NCI-H2029 (cell line): ENCODE measurements at regions not wholly inside any gene's neighbourhood (a gene's known extent, or its start where the extent isn't known, plus 50 kb on each side); places are given as distances from the start of the nearest gene placed in this dataset.
A peak's percentile ranks its signal among the peaks of the same experiment; 100 is the strongest.

ENCODE experiments used
- DNase-seq: peaks from one replicate; lab custom pipeline; 2025; lab: John Stamatoyannopoulos, UW

DNA sequence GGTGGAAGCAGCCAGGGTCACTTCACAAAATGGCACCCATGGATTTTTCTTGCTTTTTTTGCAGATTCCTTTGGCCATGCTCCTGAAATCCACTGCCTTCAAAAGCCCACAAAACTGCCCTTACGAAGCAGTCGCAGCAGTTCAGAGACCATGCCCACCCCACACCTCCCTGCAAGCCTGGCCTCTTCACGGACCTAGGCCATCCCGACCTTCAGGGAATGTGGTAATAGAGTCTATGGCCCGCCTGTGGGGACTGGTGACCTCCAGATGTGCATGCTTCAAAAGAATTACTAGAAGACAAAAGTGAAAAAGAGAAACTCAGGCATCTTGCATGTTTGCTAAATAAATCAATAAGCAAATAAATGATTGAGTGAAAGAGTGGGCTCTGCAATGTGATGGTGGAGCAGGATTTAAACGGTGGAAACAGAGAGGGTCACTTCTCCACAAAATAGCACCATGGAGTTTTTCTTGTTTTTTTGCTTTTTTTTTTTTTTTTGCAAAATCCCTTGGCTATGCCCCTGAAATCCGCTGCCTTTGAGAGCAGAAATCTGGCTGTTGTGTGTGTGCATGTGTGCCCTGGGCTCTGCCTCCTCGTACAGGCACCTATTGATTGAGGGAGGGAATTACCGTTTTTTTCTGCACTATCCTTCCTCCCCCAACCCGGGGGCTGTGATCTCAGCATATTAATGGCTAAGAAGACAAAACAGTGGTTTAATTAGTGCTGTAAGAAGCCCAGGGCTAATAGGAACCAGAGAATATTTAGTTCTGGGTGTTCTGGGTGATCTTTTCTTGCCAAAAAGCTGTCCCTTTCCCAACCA is 107.4 kb downstream of the PXDC1 start:
- DNase-seq = no peak

DNA sequence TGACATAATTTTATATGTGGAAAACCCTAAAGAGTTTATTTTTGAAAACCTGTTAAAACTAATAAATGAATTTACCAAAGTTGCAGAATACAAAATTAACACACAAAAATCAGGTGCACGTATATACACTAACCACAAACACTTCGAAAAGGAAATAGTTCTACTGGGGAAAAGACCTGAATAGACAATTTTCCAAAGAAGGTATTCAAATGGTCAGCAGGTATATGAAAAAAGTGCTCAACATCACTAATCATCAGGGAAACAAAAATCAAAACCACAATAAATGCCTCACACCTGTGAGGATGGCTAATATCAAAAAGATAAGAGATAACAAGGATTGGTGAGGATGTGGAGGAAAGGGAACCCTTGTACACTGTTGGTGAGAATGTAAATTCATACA is 110.6 kb downstream of the PXDC1 start:
- DNase-seq = no peak

DNA sequence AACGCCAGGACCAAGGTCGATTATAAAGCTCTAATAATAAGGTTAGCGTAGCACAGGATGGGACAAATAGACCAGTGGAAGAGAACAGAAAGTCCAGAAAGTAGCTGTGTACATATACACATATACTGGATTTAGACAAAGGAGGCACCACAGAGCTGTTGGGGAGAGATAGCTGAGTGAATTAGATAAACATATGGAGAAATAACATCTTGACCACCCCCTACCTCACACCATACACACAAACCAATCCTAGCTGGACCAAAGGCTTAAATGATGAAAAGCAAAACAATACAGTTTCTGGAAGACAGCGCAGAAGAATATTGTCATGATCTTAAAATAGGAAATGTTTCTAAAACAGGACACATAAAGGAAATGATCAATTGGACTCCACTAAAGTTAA is 112.9 kb downstream of the PXDC1 start:
- DNase-seq = no peak

DNA sequence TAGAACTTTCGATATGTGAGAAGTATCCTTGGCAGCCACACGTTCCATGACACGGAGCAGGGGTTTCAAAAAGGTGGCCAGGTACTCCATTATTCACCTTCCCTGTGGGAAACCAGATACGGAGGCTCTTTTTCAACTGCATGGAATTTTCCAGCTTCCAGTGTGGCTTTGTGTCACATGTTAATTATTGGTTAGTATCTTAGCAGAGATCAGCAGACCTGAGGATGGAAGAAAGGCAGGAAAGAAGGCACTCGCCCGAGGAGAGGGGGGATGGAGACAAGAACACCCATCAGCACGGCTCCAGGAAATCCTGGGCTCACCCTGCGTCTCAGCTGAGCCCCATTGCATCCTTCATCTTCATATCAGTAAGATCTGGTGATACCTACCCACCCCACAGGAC is 115.5 kb downstream of the PXDC1 start:
- DNase-seq = no peak

DNA sequence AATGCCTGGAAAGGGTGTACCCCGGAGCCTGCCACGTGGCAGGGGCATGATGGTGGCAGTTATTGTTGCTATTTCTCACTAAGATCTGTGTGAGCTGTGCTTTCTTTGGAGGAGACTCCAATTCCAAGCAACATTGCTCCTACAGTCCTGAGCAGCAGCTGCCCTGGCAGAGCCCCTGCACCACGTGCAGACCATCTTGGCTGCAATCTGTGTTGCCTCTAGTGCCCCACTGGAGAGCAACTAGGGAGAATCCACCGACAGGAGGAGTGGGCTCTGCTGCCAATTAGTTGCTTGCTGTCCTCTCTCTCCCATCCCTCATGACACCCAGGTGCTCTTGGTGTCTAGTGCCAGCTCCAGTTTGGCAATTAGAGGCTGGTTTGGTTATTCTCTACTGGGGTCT is 116.0 kb downstream of the PXDC1 start:
- no peak for DNase-seq

DNA sequence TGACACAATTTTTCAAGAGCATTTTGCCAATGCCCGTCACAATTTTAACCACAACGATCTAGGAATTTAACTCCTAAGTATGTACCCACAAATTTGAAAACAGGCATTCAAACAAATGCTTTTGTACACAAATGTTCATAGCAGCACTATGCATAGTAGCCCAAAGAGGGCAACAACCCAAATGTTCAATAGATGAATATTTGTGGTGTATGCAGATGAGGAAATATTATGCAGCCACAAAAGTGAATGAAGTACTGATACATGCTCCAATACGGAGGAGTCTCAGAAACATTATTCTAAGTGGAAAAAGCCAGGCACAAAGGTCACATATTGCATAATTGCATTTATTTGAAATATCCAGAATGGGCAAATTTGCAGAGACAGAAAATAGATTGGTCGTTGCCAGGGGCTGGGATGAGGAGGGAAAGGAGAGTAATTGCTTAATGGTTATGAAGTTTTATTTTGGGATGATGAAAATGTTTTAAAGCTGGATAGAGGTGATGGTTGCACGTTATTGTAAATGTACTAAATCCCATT is 117.2 kb downstream of the PXDC1 start:
- no peak for DNase-seq

DNA sequence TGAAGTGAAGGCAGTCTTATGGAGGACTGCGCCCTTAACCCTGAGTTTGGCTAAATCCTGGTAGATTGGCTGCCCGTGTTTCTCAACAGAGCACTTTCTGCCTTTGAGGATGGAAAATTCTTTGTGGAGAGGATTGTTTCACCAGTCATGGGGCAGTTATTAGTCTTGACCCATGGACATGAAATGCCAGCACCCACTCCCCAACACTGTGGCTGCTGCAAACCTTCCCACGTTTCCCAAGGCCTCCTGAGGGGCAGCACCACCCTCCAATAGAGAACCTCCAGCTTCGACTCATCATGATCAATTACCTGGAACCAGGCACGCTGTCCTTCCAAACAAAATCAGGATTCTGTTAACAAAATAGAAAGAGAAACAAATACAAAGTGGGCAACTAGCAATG is 117.8 kb downstream of the PXDC1 start:
- DNase-seq = no peak

DNA sequence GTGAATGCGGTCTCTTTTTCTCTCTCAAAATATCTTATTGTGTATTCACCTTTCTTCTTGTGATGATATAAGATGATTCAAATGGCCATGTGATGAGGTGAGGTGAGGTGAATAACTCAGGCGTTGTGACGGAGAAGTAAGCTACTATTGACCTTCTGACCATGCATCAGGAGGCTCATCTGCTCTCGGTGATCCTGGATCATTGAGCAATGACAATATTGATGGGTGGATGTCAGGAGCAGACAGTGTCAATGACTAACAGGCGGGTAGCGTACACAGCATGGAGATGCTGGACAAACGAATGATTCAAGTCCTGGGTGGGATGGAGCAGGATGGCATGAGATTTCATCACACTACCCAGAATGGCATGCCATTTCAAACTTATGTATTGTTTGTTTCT is 119.6 kb downstream of the PXDC1 start:
- DNase-seq = no peak

DNA sequence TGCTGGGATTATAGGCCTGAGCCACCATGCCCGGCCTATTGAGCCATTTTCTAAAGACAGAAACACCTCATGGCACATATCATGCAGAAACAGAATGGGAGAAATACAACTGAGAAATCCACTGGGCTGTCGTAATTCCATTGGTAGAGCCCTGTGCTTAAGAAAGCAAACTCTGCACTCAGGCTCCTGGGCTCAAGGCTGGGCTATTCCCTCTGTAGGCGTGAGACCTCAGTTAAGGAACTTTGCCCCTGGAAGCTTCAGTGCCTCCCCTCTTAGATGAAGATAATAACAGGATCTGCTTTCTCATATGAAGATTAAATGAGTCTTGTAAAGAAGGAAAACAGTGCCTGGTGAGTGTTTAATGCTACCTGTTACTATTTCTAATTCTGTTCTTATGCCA is 120.3 kb downstream of the PXDC1 start:
- no peak for DNase-seq

DNA sequence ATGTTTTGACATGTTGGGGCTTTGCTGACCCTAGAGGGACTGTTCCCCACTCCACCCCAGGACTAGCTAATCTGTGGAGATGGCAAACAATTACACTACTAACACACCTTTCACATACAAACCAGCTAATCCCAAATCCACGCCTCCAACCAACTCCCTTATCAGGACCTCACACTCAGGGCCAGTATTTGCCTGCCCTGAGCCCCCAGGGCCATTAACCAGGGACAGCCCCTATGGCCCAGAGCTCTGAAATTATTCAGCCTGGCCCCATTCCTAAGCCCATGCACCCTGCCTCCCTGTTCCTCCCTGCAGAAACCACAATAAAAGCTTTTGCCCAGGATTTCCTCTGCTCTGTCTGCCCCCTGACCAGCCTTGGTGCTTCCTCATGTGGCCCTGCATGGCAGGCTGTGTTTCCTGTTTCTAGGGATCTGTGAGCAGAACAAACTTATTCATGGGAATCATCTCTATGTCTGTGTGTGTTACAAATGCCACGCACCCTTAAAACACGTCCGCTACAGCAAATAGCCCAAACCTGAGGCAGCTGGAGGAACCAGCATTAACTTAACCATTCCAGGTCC is 121.2 kb downstream of the PXDC1 start:
- no peak for DNase-seq

DNA sequence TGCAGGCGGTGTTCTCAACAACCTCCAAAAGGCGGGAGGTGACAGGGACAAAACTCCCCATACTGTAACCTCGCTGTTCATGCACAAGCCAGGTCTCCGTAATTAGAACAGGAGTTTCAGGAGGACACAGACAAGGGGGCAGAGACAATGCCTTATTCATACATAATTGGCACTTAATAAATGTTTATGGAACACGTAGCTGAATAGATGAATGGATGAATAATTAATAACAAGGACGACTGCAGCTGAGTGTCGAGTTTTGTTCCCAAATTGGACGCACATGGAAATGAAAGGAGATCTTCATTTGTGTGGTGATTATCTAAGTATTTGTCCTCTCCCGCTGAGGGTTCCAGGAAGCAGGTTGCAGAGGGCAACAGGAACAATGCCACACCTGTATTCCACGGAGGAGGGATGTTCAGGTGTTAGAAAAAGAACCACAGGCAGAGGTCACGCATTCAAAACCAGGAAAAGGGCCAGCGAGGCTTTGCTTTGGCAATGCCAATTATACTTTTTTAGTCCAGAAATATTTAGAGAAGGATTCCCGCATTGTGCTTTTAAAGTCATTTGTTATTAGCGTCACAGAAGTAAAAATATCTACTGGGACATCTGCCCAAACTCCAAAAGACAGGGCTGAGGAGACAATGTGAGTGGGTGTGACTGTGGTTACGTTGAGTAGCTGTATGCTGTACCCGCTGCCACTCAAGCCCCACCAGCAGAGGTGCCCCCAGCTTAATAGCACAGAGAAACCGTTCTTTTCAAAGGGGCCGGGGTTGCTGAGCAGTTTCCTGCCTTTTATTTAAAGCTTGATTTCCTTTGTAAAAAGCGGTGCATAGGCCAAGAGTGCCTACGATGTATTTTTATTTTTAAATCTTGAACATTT is 123.3 kb downstream of the PXDC1 start:
- peak; percentile 84 for DNase-seq

DNA sequence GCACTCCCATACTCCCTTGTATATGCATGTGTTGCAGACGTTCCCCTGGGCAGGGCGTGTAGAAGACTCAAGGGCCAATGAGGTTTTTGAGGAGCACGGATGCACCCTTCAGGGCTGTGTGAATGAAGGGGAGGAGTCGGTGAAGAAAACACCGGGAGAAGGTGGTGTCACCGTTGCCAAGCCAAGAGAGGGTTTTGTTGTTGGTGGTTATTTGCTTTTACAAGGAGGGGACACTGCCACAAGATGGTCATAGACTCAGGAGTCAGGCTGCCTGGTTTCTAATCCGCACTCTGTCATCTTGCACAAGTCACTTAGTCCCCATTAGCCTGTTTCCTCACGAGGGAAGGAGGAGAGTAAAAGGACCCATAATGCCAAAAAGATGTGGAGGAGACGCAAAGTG is 124.0 kb downstream of the PXDC1 start:
- peak; percentile 82 for DNase-seq

DNA sequence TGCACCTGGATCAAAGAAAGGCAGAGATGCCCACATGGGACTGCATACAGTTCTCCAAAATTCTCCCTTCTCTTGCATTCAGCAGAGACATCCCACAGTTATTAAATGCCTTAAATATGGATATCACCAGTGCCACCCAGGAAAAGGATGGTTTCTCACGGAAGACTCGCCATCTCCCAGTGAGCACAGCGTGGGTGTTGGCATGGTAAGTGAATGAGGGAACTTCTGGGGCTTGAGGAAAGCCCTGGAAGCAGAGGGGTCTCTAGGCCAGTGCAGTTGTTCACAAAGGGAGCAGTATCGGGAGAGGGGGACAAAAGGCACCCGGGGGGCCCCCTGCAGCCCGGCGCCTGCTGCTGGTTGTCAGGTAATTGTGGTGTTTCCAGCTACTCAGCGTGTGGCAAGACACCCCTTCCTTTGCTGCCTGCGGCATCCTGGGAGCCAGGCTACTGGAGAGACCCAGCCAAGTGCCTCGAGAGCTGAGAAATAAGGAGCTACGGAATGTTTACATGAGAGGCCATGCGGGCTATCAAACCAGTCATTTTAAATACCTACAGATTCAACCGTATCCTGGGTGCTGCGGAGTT is 125.4 kb downstream of the PXDC1 start:
- DNase-seq = no peak

DNA sequence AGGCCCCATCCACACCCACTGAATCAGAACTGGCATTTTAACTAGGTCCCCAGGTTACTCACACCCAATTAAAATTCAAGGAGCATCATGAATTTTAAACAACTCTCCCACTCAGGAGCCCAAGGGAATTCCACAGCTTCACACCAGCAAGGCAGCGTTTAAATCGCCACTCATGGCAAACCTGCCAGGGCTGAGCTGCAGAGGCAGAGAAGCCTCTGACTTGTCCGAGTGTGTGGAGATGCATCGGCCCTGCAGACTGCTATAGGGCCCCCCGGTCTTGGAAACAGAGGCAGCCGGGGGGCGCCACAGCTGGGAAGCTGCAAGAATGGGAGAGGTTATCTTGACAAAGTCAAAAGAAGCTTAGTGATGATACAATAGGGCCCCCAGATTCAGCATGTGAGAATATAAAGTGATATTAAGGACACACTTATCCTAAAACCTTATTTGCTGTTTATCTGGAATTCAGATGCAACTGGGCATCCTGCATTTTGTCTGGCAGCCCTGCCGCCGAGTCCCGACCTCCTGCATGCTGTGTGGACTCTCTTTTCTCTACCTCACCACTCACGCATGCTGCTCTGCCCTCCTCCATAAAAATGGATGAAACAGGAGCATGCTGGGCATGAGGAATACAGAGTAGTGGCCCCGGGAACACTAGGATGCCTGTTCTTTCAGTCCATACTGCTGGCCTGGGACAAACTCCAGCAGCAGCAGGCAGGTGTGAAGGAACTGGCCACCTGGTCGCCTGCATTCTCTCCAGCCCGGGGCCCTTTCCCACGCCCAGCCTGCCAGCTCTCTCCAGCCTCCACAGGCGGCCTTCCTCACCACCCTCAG is 126.1 kb downstream of the PXDC1 start:
- no peak for DNase-seq

DNA sequence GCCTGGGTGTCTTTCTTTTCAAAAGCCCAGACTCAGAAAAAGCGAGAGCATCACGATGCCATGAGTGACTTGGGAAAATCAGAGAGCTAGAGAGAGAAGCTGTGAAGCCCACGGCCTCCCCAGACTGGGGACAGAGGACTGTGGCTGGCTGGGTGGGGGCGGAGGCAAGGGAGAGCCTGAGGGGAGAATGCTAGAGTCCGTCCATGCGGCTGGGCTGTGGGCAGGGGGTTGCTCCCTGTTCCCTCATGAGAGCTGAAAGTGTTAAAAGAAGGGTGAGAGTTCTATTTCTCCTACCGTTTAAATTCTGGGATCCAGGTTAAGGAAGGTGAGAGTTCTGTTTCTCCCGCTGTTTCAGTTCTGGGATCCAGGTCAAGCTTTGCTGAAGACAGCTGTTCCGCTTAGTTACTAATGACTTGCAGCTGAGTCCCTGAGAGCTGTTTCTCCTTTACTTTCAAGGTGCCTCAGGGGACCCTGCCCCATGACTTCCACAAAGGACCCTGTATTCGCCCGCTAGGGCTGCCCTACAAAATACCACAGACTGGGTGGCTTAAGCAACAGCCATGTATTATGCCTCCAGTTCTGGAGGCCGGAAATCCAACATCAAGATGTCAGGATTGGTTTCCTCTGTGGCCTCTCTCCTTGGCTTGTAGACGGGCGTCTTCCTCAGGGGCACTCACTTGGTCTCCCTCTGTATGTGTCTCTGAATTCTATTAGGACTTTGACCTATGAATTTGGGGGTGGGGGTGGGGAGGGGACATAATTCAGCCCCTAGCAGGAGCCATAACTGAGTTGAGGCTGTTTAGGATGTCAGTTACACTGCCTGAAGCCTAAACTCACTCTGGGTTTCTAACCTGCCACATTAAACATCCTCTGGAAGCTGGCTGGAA is 127.0 kb downstream of the PXDC1 start:
- no peak for DNase-seq

DNA sequence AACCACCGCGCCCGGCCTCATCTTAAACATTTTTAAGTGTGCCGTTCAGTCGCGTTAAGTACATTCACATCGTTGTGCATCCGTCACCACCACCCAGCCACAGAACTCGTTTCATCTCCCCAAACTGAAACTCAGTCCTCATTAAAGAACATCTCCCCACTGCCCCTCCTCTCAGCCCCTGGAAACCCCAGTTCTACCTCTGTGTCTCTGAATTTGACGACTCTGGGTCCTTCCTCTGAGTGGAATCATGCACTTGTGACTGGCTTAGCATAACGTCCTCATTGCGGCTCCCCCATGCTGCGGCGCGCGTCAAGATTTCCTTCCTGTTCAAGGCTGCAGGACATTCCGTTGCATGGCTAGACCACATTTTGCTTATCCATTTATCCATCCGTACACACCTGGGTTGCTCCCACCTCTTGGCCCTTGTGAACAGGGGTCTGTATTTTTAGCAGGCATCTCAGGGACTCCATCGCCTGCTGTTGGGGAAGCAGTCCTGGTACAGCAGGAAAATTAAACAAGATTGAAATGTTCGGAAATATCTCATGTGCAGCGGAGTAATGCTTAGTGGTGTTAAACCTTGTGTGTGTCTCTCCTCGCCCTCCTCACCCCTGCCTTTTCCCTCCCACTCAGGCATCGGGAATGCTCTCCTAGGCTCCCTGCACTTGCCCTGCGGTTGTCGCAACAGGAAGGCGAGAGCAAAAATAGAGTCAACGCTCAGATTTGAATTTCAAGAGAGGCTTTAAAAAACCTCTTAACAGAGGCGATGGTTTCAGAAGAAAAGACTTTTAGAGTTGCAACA is 127.9 kb downstream of the PXDC1 start:
- DNase-seq = no peak

DNA sequence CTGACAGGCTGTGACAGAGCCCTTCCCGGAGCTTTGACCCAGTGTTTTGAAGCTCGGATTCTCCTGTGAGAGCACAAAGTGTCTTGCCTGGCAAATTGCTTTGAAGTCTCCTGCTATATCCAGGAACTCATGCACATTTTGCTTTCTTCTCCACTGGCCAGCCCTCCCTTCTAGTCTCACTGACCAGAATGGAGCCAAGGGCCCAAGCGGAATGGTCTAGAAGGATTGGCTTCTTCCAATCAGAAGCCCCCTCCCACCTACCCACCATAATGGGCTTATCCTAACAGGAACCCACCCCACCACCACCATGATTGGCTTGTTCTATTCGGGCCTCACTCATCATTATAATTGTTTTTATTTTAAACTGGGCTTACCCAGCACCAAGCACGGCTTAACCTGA is 130.1 kb downstream of the PXDC1 start:
- no peak for DNase-seq

DNA sequence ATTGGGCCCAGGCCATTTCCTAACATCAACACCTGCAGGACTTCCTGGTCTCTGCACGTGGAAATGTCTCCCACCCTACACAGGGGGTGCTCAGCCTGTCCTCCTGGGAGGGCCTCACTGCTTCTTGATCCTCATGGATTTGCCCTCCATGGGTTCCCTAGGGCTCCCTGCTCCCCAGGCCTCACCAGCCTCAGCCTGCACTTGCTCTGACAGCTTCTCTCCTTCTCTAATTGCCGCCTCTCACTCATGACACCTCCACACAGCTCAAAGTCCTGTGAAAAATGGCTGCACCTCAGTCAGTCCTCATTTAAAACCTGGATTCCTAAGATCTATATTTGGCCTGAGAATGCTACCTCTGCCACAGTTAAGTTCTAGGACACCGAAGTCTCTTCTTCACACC is 130.6 kb downstream of the PXDC1 start:
- DNase-seq = no peak

DNA sequence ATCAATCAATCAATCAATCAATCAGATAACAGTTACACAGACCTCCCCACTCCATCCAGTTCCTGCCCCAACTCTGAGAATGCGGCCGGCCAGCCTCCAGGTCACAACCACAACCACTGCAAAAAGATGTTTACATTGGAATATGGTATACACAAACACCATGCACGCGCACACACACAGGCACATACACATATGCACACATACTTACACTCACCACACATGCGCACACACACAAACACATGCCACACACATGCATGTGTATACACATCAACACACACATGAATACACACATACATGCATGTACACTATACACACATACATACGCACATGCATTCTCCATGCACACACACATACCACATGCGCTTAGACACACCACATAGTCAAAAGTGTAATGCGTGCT is 131.1 kb downstream of the PXDC1 start:
- DNase-seq = no peak

DNA sequence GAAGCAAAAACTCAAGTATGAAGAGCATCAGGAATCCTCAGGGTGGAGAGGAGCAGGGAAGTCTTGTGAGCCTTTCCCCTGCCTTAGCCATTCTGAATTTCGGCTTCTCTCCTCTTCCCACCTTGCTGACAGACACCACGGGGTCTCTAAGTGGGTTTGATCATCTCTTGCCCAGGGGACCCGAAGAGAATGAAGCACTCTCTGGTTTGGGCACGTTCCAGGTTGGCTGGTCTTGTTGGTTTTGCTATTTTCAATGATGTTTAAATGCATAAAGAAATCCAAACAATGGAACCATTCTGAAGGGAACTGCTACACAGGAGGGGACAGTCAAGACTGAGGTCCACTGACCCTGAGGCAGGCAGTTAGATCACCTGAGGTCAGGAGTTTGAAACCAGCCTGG is 131.7 kb downstream of the PXDC1 start:
- DNase-seq = no peak
